ENCODE measurements at regions not wholly inside any gene's neighbourhood (a gene's known extent, or its start where the extent isn't known, plus 50 kb on each side); places are given as distances from the start of the nearest gene placed in this dataset.
"Not testable (repeated sequence)": the region's sequence is repeated elsewhere in the genome, so short reads cannot be mapped to it uniquely, and the experiment has no call there.

- no peak for DNase-seq
- no peak for TF ChIP-seq GATA1 (IDR thresholded peaks at IDR 0.05; ENCODE audit: low read depth, low read length)
- no peak for TF ChIP-seq POLR2A (IDR thresholded peaks at IDR 0.05; ENCODE audit: low read length)
Measured at GRCh38 chr13:28607187-28607955, 51.6 kb upstream of the POMP start.

- TF ChIP-seq POLR2A (IDR thresholded peaks at IDR 0.05; ENCODE audit: low read length) (no peak), GATA1 (IDR thresholded peaks at IDR 0.05; ENCODE audit: low read depth, low read length) (no peak)
- DNase-seq, result no peak
Measured at GRCh38 chr13:28606466-28606865, 52.5 kb upstream of the POMP start.

- DNase-seq, result not testable (repeated sequence)
Measured at GRCh38 chr13:28605147-28605546, 53.8 kb upstream of the POMP start.

- TF ChIP-seq GATA1 (IDR thresholded peaks at IDR 0.05; ENCODE audit: low read depth, low read length) (no peak), POLR2A (IDR thresholded peaks at IDR 0.05; ENCODE audit: low read length) (no peak)
- DNase-seq, result no peak
Measured at GRCh38 chr13:28603043-28603664, 55.8 kb upstream of the POMP start.

GRCh38 chr13:28602580-28602979, 56.4 kb upstream of the POMP start:
- TF ChIP-seq GATA1 (IDR thresholded peaks at IDR 0.05; ENCODE audit: low read depth, low read length) (no peak), POLR2A (IDR thresholded peaks at IDR 0.05; ENCODE audit: low read length) (no peak)
- DNase-seq, result no peak

GRCh38 chr13:28601581-28601980, 57.3 kb upstream of the POMP start:
- TF ChIP-seq POLR2A (IDR thresholded peaks at IDR 0.05; ENCODE audit: low read length) (no peak), GATA1 (IDR thresholded peaks at IDR 0.05; ENCODE audit: low read depth, low read length) (no peak)
- DNase-seq, result no peak

GRCh38 chr13:28597641-28598040, 61.3 kb upstream of the POMP start:
- TF ChIP-seq POLR2A (IDR thresholded peaks at IDR 0.05; ENCODE audit: low read length) (no peak), GATA1 (IDR thresholded peaks at IDR 0.05; ENCODE audit: low read depth, low read length) (no peak)
- no peak for DNase-seq

GRCh38 chr13:28590461-28590860, 68.5 kb upstream of the POMP start:
- no peak for TF ChIP-seq POLR2A (IDR thresholded peaks at IDR 0.05; ENCODE audit: low read length)
- no peak for TF ChIP-seq GATA1 (IDR thresholded peaks at IDR 0.05; ENCODE audit: low read depth, low read length)
- no peak for DNase-seq

- TF ChIP-seq POLR2A (IDR thresholded peaks at IDR 0.05; ENCODE audit: low read length) (no peak), GATA1 (IDR thresholded peaks at IDR 0.05; ENCODE audit: low read depth, low read length) (no peak)
- no peak for DNase-seq
Measured at GRCh38 chr13:28588296-28588695, 70.6 kb upstream of the POMP start.

GRCh38 chr13:28587174-28587540, 71.8 kb upstream of the POMP start:
- TF ChIP-seq POLR2A (IDR thresholded peaks at IDR 0.05; ENCODE audit: low read length) (no peak), GATA1 (IDR thresholded peaks at IDR 0.05; ENCODE audit: low read depth, low read length) (no peak)
- no peak for DNase-seq

GRCh38 chr13:28586439-28587173, 72.3 kb upstream of the POMP start:
- TF ChIP-seq POLR2A (IDR thresholded peaks at IDR 0.05; ENCODE audit: low read length), result no peak

GRCh38 chr13:28585561-28585960, 73.4 kb upstream of the POMP start:
- TF ChIP-seq GATA1 (IDR thresholded peaks at IDR 0.05; ENCODE audit: low read depth, low read length), result no peak
- no peak for DNase-seq

More at GRCh38 chr13:28586439-28587173, 72.3 kb upstream of the POMP start:
- no peak for DNase-seq

- TF ChIP-seq POLR2A (IDR thresholded peaks at IDR 0.05; ENCODE audit: low read length) (no peak), GATA1 (IDR thresholded peaks at IDR 0.05; ENCODE audit: low read depth, low read length) (no peak)
- no peak for DNase-seq
Measured at GRCh38 chr13:28584873-28585381, 74.0 kb upstream of the POMP start.

GRCh38 chr13:28583651-28584091, 75.3 kb upstream of the POMP start:
- no peak for DNase-seq
- no peak for TF ChIP-seq GATA1 (IDR thresholded peaks at IDR 0.05; ENCODE audit: low read depth, low read length)
- no peak for TF ChIP-seq POLR2A (IDR thresholded peaks at IDR 0.05; ENCODE audit: low read length)

GRCh38 chr13:28582892-28583240, 76.1 kb upstream of the POMP start:
- TF ChIP-seq POLR2A (IDR thresholded peaks at IDR 0.05; ENCODE audit: low read length), result no peak
- TF ChIP-seq GATA1 (IDR thresholded peaks at IDR 0.05; ENCODE audit: low read depth, low read length), result no peak
- DNase-seq, result no peak

All from erythroblast (primary cell).